Gastroesophageal sphincter (tissue), 4 donors: ENCODE measurements at regions not wholly inside any gene's neighbourhood (a gene's known extent, or its start where the extent isn't known, plus 50 kb on each side); places are given as distances from the start of the nearest gene placed in this dataset.

ENCODE experiments used
- ATAC-seq: fragments of 150-250 bp; one replicate; pipeline ENCODE4 v1.9.1; 2016; ENCODE audit warnings: mild to moderate bottlenecking, moderate library complexity
- H3K27ac ChIP-seq, 4 donors: fragments of 200-600 bp; sonication (generic) in 3 of 4; 1 replicate in 3 of 4; 2 replicates in 1 of 4; pipeline ENCODE4 v1.5.1; 2016 to 2019
- H3K27me3 ChIP-seq: fragments of 200-600 bp; sonication (generic); one replicate; pipeline ENCODE4 v1.5.1; 2019
- H3K36me3 ChIP-seq, 2 donors: fragments of 200-600 bp; sonication (generic); one replicate each; pipeline ENCODE4 v1.5.1; 2019; ENCODE audit warnings: control low read depth in 1 of 2
- H3K4me1 ChIP-seq, 3 donors: fragments of 200-600 bp; sonication (generic); 1 replicate in 2 of 3; 2 replicates in 1 of 3; pipeline ENCODE4 v1.5.1; 2016 to 2019; ENCODE audit warnings: control low read depth in 2 of 3
- H3K4me3 ChIP-seq, 2 donors: fragments of 200-600 bp; sonication (generic); one replicate each; pipeline ENCODE4 v1.5.1; 2019; ENCODE audit warnings: mild to moderate bottlenecking in 1 of 2, moderate library complexity in 1 of 2
- H3K9me3 ChIP-seq, 3 donors: fragments of 200-600 bp; sonication (generic); one replicate each; pipeline ENCODE4 v1.5.1; 2017 to 2019; ENCODE audit warnings: control low read depth in 2 of 3
- CTCF ChIP-seq, 4 experiments: fragments of 200-600 bp in 2 of 4; fragments of 450-650 bp in 2 of 4; sonication (generic) in 1 of 4; IDR thresholded peaks; one replicate each; pipeline ENCODE4 v1.5.1; 2017 to 2019; ENCODE audit warnings: antibody characterized with exemption in 4 of 4, mild to moderate bottlenecking in 2 of 4, moderate library complexity in 2 of 4
- EP300 ChIP-seq: sonication (generic); formaldehyde crosslinking; IDR thresholded peaks from one replicate; pipeline ENCODE4 v1.6.1; 2017; ENCODE audit warnings: antibody characterized with exemption, mild to moderate bottlenecking
- POLR2A ChIP-seq, 2 donors: fragments of 450-650 bp; IDR thresholded peaks; one replicate each; pipeline ENCODE4 v1.6.1; 2017; ENCODE audit warnings: antibody characterized with exemption in 2 of 2, mild to moderate bottlenecking in 2 of 2, moderate library complexity in 1 of 2
- POLR2AphosphoS5 ChIP-seq: sonication (generic); formaldehyde crosslinking; IDR thresholded peaks from one replicate; pipeline ENCODE4 v1.6.1; 2017; ENCODE audit warnings: antibody characterized with exemption
- WGBS, 2 donors: methylation state at CpG; one replicate each; pipeline ENCODE4 v1.1.5; 2018; ENCODE audit warnings: low coverage in 1 of 2; 5-methylcytosine and 5-hydroxymethylcytosine counted together

DNA sequence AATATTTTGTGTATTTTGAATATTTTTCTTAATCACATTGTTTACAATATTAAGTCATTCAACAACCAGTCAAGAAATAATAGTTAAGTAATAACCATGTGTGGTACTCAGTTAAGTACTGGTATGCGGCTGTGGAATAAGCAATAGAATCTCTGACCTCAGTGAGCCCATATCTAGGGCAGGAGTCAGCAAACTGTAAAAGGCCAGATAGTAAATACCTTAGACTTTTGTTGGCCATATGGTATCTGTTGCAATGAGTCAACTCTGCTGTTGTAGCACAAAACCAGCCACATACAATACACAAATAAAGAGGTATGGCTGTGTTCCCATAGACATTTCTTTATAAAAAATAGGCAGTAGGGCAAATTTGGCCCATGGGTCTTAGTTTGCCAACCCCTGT, 311.6 kb upstream of the SEMA3A start:
- H3K27ac ChIP-seq, result no peak overlapping the region
- no peak for ATAC-seq

DNA sequence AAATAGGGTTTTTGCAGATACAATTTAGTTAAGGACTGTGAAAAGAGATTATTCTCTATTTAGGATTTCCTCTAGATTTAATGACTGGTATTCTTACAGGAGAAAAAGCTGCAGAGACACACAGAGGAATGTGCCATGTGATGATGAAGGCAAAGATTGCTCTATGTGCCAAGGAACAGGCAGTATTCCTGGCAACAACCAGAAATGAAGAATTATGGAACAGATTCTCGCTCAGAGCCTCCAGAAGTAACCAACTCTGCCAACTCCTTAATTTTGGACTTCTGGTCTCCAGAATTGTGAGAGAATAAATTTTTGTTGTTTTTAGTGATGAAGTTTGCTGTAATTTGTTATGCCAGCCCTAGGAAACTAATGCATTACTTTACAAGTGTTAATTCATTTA, 307.6 kb upstream of the SEMA3A start:
- Histone ChIP-seq H3K27me3 (no peaks in the 10 kb centered on the region), H3K4me3 (no peak overlapping the region), H3K36me3 (no peaks in the 10 kb centered on the region), H3K4me1 (peaks cover 0 to 21% (median 0%) of the 10 kb centered on the region in 3 donors), H3K9me3 (no peaks in the 10 kb centered on the region), H3K27ac (peak overlapping the region in 3 of 4 donors; percentile 1 to 51 (median 17))
- no peak for TF ChIP-seq EP300
- no peak for TF ChIP-seq CTCF (IDR thresholded peaks at IDR 0.05)
- TF ChIP-seq POLR2AphosphoS5, result peak; percentile 64
- WGBS, 2 donors, result 36 to 42% methylated on average over 1 of the region's 1 CpG
- no peak for ATAC-seq

More for the DNA sequence above, 311.6 kb upstream of the SEMA3A start:
- Histone ChIP-seq H3K27me3 (no peaks in the 10 kb centered on the region), H3K9me3 (no peaks in the 10 kb centered on the region), H3K4me1 (peaks cover 0 to 40% (median 0%) of the 10 kb centered on the region in 3 donors), H3K36me3 (no peaks in the 10 kb centered on the region), H3K4me3 (no peak overlapping the region)
- 88% methylated on average over 1 of the region's 1 CpG for WGBS, 2 donors
- TF ChIP-seq POLR2A (IDR thresholded peaks at IDR 0.05) (no peak), EP300 (no peak), CTCF (IDR thresholded peaks at IDR 0.05) (no peak), POLR2AphosphoS5 (no peak)

- H3K27ac ChIP-seq, result peak overlapping the region in 2 of 4 donors; percentile 5 to 6
- no peaks in the 10 kb centered on the region for H3K36me3 ChIP-seq
Observed at GRCh38 chr7:84497873-84498272, 303.3 kb upstream of the SEMA3A start.

GRCh38 chr7:84495128-84495527, 300.5 kb upstream of the SEMA3A start:
- H3K4me3 ChIP-seq, result no peak overlapping the region
- peaks cover 0 to 21% (median 0%) of the 10 kb centered on the region in 3 donors for H3K4me1 ChIP-seq
- ATAC-seq, result no peak
- H3K9me3 ChIP-seq, result no peaks in the 10 kb centered on the region
- H3K27me3 ChIP-seq, result no peaks in the 10 kb centered on the region
- no peak for TF ChIP-seq CTCF (IDR thresholded peaks at IDR 0.05)
- TF ChIP-seq EP300, result no peak
- TF ChIP-seq POLR2A (IDR thresholded peaks at IDR 0.05), result no peak
- TF ChIP-seq POLR2AphosphoS5, result no peak
- H3K36me3 ChIP-seq, result no peaks in the 10 kb centered on the region
- H3K27ac ChIP-seq, result no peak overlapping the region

More at GRCh38 chr7:84497873-84498272, 303.3 kb upstream of the SEMA3A start:
- Histone ChIP-seq H3K4me1 (peaks cover 0 to 32% (median 0%) of the 10 kb centered on the region in 3 donors), H3K27me3 (no peaks in the 10 kb centered on the region), H3K9me3 (no peaks in the 10 kb centered on the region), H3K4me3 (no peak overlapping the region)
- TF ChIP-seq POLR2A (IDR thresholded peaks at IDR 0.05) (no peak), POLR2AphosphoS5 (peak; percentile 60)
- WGBS, 2 donors, result 7 to 25% methylated on average over 1 of the region's 1 CpG
- peak; percentile 39 for ATAC-seq

DNA sequence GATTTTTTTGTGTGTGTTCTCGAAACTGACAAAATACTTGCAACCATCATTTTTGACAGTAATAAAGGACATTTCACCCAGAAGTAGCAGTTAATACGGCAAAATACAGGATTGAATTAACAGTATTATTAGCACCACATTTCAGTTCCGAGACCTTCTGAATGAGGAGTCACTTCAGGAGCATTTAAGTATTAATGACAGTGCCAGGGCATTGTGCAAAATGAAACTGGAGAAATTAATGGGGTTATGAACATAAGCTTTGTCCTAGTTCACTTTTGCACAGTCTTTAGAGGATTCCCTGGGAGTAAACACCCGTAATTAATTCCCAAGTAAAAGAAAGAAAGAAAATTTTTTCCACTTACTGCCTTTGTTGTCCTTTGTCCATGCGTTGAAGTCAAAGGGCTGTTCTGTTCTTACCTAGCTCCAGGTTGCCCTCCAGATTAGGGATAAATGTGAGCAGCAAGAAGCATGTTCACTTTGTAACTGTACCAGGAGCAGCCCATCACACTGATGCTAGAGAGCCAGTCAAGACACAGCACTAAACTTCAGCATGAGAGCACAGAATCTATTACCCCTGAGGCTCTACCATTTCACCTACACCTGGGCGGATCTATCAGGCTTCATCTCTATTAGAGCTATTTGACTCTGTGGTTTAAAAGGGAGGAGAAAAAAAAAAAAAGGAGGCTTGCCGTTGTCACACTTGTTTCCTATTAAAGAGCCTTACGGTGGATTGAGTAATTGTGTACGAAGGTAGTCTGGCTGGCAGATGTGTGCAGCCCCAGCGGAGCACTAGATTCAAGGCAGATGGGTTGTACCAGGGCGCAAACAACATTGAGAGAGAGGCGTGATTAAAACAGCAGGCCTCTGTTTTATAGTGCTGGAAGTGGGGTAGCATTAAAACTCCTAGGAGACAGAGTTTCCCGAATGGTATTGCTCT, 297.8 kb upstream of the SEMA3A start:
- Histone ChIP-seq H3K9me3 (no peaks in the 10 kb centered on the region), H3K4me1 (peaks cover 0 to 16% (median 0%) of the 10 kb centered on the region in 3 donors), H3K4me3 (no peak overlapping the region), H3K27me3 (no peaks in the 10 kb centered on the region), H3K36me3 (no peaks in the 10 kb centered on the region), H3K27ac (no peak overlapping the region)
- 89 to 92% methylated on average over 10 to 12 of the region's 13 CpGs for WGBS, 2 donors
- ATAC-seq, result peak; percentile 28
- no peak for TF ChIP-seq CTCF (IDR thresholded peaks at IDR 0.05)
- no peak for TF ChIP-seq POLR2A (IDR thresholded peaks at IDR 0.05)
- no peak for TF ChIP-seq POLR2AphosphoS5
- TF ChIP-seq EP300, result no peak
